MG63 (cell line): ENCODE measurements at regions not wholly inside any gene's neighbourhood (a gene's known extent, or its start where the extent isn't known, plus 50 kb on each side); places are given as distances from the start of the nearest gene placed in this dataset.

Experiments
- DNase-seq: peaks from one replicate; pipeline ENCODE4 v3.0.0-alpha.2; 2020
- H3K27me3 ChIP-seq: fragments of 250-450 bp; sonication (Bioruptor Pico); 2 replicates; pipeline ENCODE4 v1.5.1; 2020; ENCODE audit warnings: mild to moderate bottlenecking, moderate library complexity
- H3K36me3 ChIP-seq: fragments of 250-450 bp; sonication (Bioruptor Pico); 2 replicates; pipeline ENCODE4 v1.5.1; 2020; ENCODE audit warnings: mild to moderate bottlenecking, moderate library complexity
- H3K4me3 ChIP-seq: fragments of 250-450 bp; sonication (Bioruptor Pico); 2 replicates; pipeline ENCODE4 v1.5.1; 2020; ENCODE audit warnings: mild to moderate bottlenecking, moderate library complexity
- H3K9me3 ChIP-seq: fragments of 250-450 bp; sonication (Bioruptor Pico); 2 replicates; pipeline ENCODE4 v1.5.1; 2020; ENCODE audit warnings: mild to moderate bottlenecking, moderate library complexity

- H3K4me3 ChIP-seq = no peak overlapping the region
- no peaks in the 10 kb centered on the region for H3K27me3 ChIP-seq
Observed at GRCh38 chr1:58333511-58333910, 213.0 kb downstream of the OMA1 start.

GRCh38 chr1:58331156-58331555 is 215.4 kb downstream of the OMA1 start:
- Histone ChIP-seq H3K36me3 (no peaks in the 10 kb centered on the region), H3K27me3 (no peaks in the 10 kb centered on the region), H3K9me3 (no peaks in the 10 kb centered on the region), H3K4me3 (no peak overlapping the region)
- no peak for DNase-seq

More at GRCh38 chr1:58333511-58333910, 213.0 kb downstream of the OMA1 start:
- Histone ChIP-seq H3K9me3 (no peaks in the 10 kb centered on the region), H3K36me3 (no peaks in the 10 kb centered on the region)
- DNase-seq = no peak

GRCh38 chr1:58325866-58326265 is 220.7 kb downstream of the OMA1 start:
- Histone ChIP-seq H3K36me3 (no peaks in the 10 kb centered on the region), H3K27me3 (no peaks in the 10 kb centered on the region), H3K9me3 (no peaks in the 10 kb centered on the region), H3K4me3 (no peak overlapping the region)
- DNase-seq = no peak

GRCh38 chr1:58324558-58324957 is 222.0 kb downstream of the OMA1 start:
- no peaks in the 10 kb centered on the region for H3K9me3 ChIP-seq
- DNase-seq = no peak

GRCh38 chr1:58318157-58319005 is 228.1 kb downstream of the OMA1 start:
- DNase-seq = no peak
- H3K4me3 ChIP-seq = no peak overlapping the region
- H3K27me3 ChIP-seq = no peaks in the 10 kb centered on the region
- no peaks in the 10 kb centered on the region for H3K9me3 ChIP-seq
- H3K36me3 ChIP-seq = no peaks in the 10 kb centered on the region

More at GRCh38 chr1:58324558-58324957, 222.0 kb downstream of the OMA1 start:
- Histone ChIP-seq H3K4me3 (no peak overlapping the region), H3K27me3 (no peaks in the 10 kb centered on the region), H3K36me3 (no peaks in the 10 kb centered on the region)

GRCh38 chr1:58317694-58318093 is 228.8 kb downstream of the OMA1 start:
- Histone ChIP-seq H3K9me3 (no peaks in the 10 kb centered on the region), H3K36me3 (no peaks in the 10 kb centered on the region), H3K4me3 (no peak overlapping the region), H3K27me3 (no peaks in the 10 kb centered on the region)
- DNase-seq = no peak

GRCh38 chr1:58317086-58317485 is 229.4 kb downstream of the OMA1 start:
- DNase-seq = no peak
- Histone ChIP-seq H3K4me3 (no peak overlapping the region), H3K36me3 (no peaks in the 10 kb centered on the region), H3K9me3 (no peaks in the 10 kb centered on the region), H3K27me3 (no peaks in the 10 kb centered on the region)

- Histone ChIP-seq H3K36me3 (no peaks in the 10 kb centered on the region), H3K27me3 (no peaks in the 10 kb centered on the region), H3K9me3 (no peaks in the 10 kb centered on the region), H3K4me3 (no peak overlapping the region)
- no peak for DNase-seq
Observed at GRCh38 chr1:58316141-58316540, 230.4 kb downstream of the OMA1 start.

- no peaks in the 10 kb centered on the region for H3K27me3 ChIP-seq
- no peaks in the 10 kb centered on the region for H3K36me3 ChIP-seq
- no peak for DNase-seq
- H3K4me3 ChIP-seq = no peak overlapping the region
- no peaks in the 10 kb centered on the region for H3K9me3 ChIP-seq
Observed at GRCh38 chr1:58312971-58313563, 233.5 kb downstream of the OMA1 start.

- no peaks in the 10 kb centered on the region for H3K36me3 ChIP-seq
- no peaks in the 10 kb centered on the region for H3K27me3 ChIP-seq
- no peak overlapping the region for H3K4me3 ChIP-seq
- DNase-seq = no peak
- no peaks in the 10 kb centered on the region for H3K9me3 ChIP-seq
Observed at GRCh38 chr1:58312461-58312860, 234.1 kb downstream of the OMA1 start.

- Histone ChIP-seq H3K4me3 (no peak overlapping the region), H3K36me3 (no peaks in the 10 kb centered on the region), H3K27me3 (no peaks in the 10 kb centered on the region), H3K9me3 (no peaks in the 10 kb centered on the region)
- DNase-seq = no peak
Observed at GRCh38 chr1:58310881-58311280, 235.6 kb downstream of the OMA1 start.

- no peaks in the 10 kb centered on the region for H3K27me3 ChIP-seq
- H3K4me3 ChIP-seq = no peak overlapping the region
- no peaks in the 10 kb centered on the region for H3K36me3 ChIP-seq
- no peaks in the 10 kb centered on the region for H3K9me3 ChIP-seq
- no peak for DNase-seq
Observed at GRCh38 chr1:58310469-58310868, 236.1 kb downstream of the OMA1 start.

- H3K36me3 ChIP-seq = no peaks in the 10 kb centered on the region
- no peaks in the 10 kb centered on the region for H3K9me3 ChIP-seq
- no peaks in the 10 kb centered on the region for H3K27me3 ChIP-seq
- no peak overlapping the region for H3K4me3 ChIP-seq
- DNase-seq = no peak
Observed at GRCh38 chr1:58308206-58308605, 238.3 kb downstream of the OMA1 start.

- Histone ChIP-seq H3K36me3 (no peaks in the 10 kb centered on the region), H3K9me3 (no peaks in the 10 kb centered on the region), H3K4me3 (no peak overlapping the region), H3K27me3 (no peaks in the 10 kb centered on the region)
- DNase-seq = peak; percentile 50
Observed at GRCh38 chr1:58307431-58307830, 239.1 kb downstream of the OMA1 start.

- Histone ChIP-seq H3K9me3 (no peaks in the 10 kb centered on the region), H3K36me3 (no peaks in the 10 kb centered on the region), H3K27me3 (no peaks in the 10 kb centered on the region), H3K4me3 (no peak overlapping the region)
- no peak for DNase-seq
Observed at GRCh38 chr1:58305622-58306021, 240.9 kb downstream of the OMA1 start.

GRCh38 chr1:58304346-58304975 is 242.1 kb downstream of the OMA1 start:
- Histone ChIP-seq H3K27me3 (no peaks in the 10 kb centered on the region), H3K36me3 (no peaks in the 10 kb centered on the region), H3K9me3 (no peaks in the 10 kb centered on the region), H3K4me3 (no peak overlapping the region)
- no peak for DNase-seq

- H3K36me3 ChIP-seq = no peaks in the 10 kb centered on the region
- H3K27me3 ChIP-seq = no peaks in the 10 kb centered on the region
- H3K9me3 ChIP-seq = no peaks in the 10 kb centered on the region
- DNase-seq = no peak
- no peak overlapping the region for H3K4me3 ChIP-seq
Observed at GRCh38 chr1:58303841-58304240, 242.7 kb downstream of the OMA1 start.

- Histone ChIP-seq H3K36me3 (no peaks in the 10 kb centered on the region), H3K9me3 (no peaks in the 10 kb centered on the region), H3K27me3 (no peaks in the 10 kb centered on the region), H3K4me3 (no peak overlapping the region)
- DNase-seq = peak; percentile 51
Observed at GRCh38 chr1:58293388-58293787, 253.1 kb downstream of the OMA1 start.
